ENCODE measurements at regions not wholly inside any gene's neighbourhood (a gene's known extent, or its start where the extent isn't known, plus 50 kb on each side); places are given as distances from the start of the nearest gene placed in this dataset.

- Histone ChIP-seq H3K4me3 (ENCODE audit: low read depth, low read length, poor library complexity, severe bottlenecking) (no peak overlapping the region), H3K36me3 (ENCODE audit: insufficient read depth, low read length) (no peaks in the 10 kb centered on the region), H3K9me3 (ENCODE audit: low read length) (no peaks in the 10 kb centered on the region), H4K20me1 (ENCODE audit: insufficient read depth, low read length) (no peaks in the 10 kb centered on the region), H3K27ac (ENCODE audit: low read depth, low read length, poor library complexity, severe bottlenecking) (no peak overlapping the region), H3K79me2 (ENCODE audit: insufficient read depth, low read depth, low read length) (no peaks in the 10 kb centered on the region), H3K4me1 (ENCODE audit: insufficient read depth, low read length, poor library complexity, severe bottlenecking) (no peaks in the 10 kb centered on the region), H3K9me2 (ENCODE audit: insufficient read depth, low read length) (no peaks in the 10 kb centered on the region), H3K4me2 (ENCODE audit: low read length) (no peak overlapping the region), H2AFZ (ENCODE audit: low read length) (no peak overlapping the region)
- ChIA-PET POLR2A (interaction anchor here (0.5 to 0.7 kb wide), 2 partner anchors 10 to 1739 kb away, joined by 3 to 5 read pairs; no protein-coding TSS in a partner anchor), CTCF (ENCODE audit: unreplicated experiment) (no interaction called here)
- DNase-seq (ENCODE audit: low spot score): no peak
- intact Hi-C loops (cut with micrococcal nuclease; ENCODE audit: unreplicated experiment): no loop called here
- BruUV-seq (replicated peaks): no TSS peak
- no peak for TF ChIP-seq EZH2phosphoT487 (IDR thresholded peaks at IDR 0.05; ENCODE audit: borderline replicate concordance, low read depth, low read length)
- TF ChIP-seq CTCF (conservative IDR thresholded peaks at IDR 0.05; ENCODE audit: low read length): no peak
These were observed 69.3 kb upstream of the BZW1 start for GRCh38 chr2:200742426-200742825.

DNA sequence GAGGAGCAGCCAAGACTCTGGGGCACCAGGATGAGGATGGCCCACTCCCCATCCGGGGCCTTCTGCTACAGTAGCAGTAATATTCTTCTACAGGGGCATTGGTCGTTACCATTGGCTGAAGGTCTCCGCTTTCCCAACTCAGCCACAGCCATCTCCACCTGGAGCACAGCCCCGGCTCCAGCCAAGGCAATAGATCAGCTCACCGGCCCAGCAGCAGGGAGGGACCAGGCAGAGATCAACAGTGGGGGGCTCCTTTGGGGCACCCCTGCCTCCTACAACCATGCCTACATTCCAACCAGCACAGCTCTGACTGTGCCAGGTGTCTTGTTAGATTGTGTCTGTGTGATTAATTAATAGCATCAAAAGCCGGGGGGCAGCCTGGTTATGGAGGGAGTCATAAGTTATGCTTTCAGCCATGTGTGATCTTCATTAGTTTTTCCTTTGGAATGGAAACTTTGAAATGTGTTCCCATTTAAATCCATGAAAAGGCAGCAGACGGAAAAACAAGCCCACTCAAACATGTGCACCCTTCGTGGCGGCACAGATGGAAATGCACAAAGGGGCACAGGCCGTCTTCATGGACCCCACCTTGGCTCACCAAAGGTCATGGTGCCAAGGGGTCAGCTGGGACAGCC lies 68.6 kb upstream of the BZW1 start:
- intact Hi-C loops (cut with micrococcal nuclease; ENCODE audit: unreplicated experiment): no loop called here
- ChIA-PET CTCF (ENCODE audit: unreplicated experiment) (no interaction called here), POLR2A (interaction anchor here (0.5 to 0.7 kb wide), 2 partner anchors 9 to 1738 kb away, joined by 3 to 5 read pairs; no protein-coding TSS in a partner anchor)
- no peaks in the 10 kb centered on the region for H3K4me1 ChIP-seq (ENCODE audit: insufficient read depth, low read length, poor library complexity, severe bottlenecking)
- no TSS peak for BruUV-seq (replicated peaks)
- TF ChIP-seq EZH2phosphoT487 (IDR thresholded peaks at IDR 0.05; ENCODE audit: borderline replicate concordance, low read depth, low read length): no peak
- no peak for TF ChIP-seq CTCF (conservative IDR thresholded peaks at IDR 0.05; ENCODE audit: low read length)
- no peak overlapping the region for H2AFZ ChIP-seq (ENCODE audit: low read length)
- H3K9me3 ChIP-seq (ENCODE audit: low read length): no peaks in the 10 kb centered on the region
- no peaks in the 10 kb centered on the region for H3K79me2 ChIP-seq (ENCODE audit: insufficient read depth, low read depth, low read length)
- H3K4me2 ChIP-seq (ENCODE audit: low read length): no peak overlapping the region
- no peaks in the 10 kb centered on the region for H3K36me3 ChIP-seq (ENCODE audit: insufficient read depth, low read length)
- H3K4me3 ChIP-seq (ENCODE audit: low read depth, low read length, poor library complexity, severe bottlenecking): no peak overlapping the region
- no peaks in the 10 kb centered on the region for H3K9me2 ChIP-seq (ENCODE audit: insufficient read depth, low read length)
- no peak for DNase-seq (ENCODE audit: low spot score)
- no peaks in the 10 kb centered on the region for H4K20me1 ChIP-seq (ENCODE audit: insufficient read depth, low read length)
- no peak overlapping the region for H3K27ac ChIP-seq (ENCODE audit: low read depth, low read length, poor library complexity, severe bottlenecking)

DNA sequence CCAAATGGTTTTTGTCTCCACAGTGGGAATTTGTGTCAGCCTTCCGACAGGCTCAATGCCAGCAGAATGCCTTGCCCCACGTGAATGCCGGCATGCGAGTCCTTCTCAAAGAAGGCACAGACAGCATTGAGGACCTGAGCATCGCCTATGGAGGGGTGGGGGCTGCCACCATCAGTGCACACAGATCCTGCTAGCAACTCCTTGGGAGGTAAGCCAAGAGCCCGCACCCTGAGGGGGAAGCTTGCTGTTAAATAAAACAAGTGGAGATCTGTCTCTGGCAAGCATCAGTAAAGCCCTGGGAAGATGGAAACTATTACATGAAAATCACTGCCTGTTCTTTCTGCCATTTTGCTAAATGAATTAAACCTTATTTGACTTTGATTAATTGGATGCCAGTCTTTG lies 67.5 kb upstream of the BZW1 start:
- H3K27ac ChIP-seq (ENCODE audit: low read depth, low read length, poor library complexity, severe bottlenecking): no peak overlapping the region
- CTCF ChIA-PET (ENCODE audit: unreplicated experiment): interaction anchor here (0.7 kb wide), 1 partner anchor 27 kb away, joined by 5 read pairs; no protein-coding TSS in a partner anchor
- DNase-seq (ENCODE audit: low spot score): no peak
- H3K36me3 ChIP-seq (ENCODE audit: insufficient read depth, low read length): no peaks in the 10 kb centered on the region
- H3K4me2 ChIP-seq (ENCODE audit: low read length): no peak overlapping the region
- no peaks in the 10 kb centered on the region for H4K20me1 ChIP-seq (ENCODE audit: insufficient read depth, low read length)
- no peaks in the 10 kb centered on the region for H3K9me2 ChIP-seq (ENCODE audit: insufficient read depth, low read length)
- BruUV-seq (replicated peaks): no TSS peak
- intact Hi-C loops (cut with micrococcal nuclease; ENCODE audit: unreplicated experiment): no loop called here
- TF ChIP-seq EZH2phosphoT487 (IDR thresholded peaks at IDR 0.05; ENCODE audit: borderline replicate concordance, low read depth, low read length): no peak
- no peak for TF ChIP-seq CTCF (conservative IDR thresholded peaks at IDR 0.05; ENCODE audit: low read length)
- H3K9me3 ChIP-seq (ENCODE audit: low read length): no peaks in the 10 kb centered on the region
- POLR2A ChIA-PET: interaction anchor here (0.6 kb wide), 2 partner anchors 45 to 223 kb away, joined by 3 read pairs; no protein-coding TSS in a partner anchor
- no peaks in the 10 kb centered on the region for H3K79me2 ChIP-seq (ENCODE audit: insufficient read depth, low read depth, low read length)
- H3K4me3 ChIP-seq (ENCODE audit: low read depth, low read length, poor library complexity, severe bottlenecking): no peak overlapping the region
- H3K4me1 ChIP-seq (ENCODE audit: insufficient read depth, low read length, poor library complexity, severe bottlenecking): no peaks in the 10 kb centered on the region
- H2AFZ ChIP-seq (ENCODE audit: low read length): no peak overlapping the region
